ENCODE measurements at regions not wholly inside any gene's neighbourhood (a gene's known extent, or its start where the extent isn't known, plus 50 kb on each side); places are given as distances from the start of the nearest gene placed in this dataset.

DNA sequence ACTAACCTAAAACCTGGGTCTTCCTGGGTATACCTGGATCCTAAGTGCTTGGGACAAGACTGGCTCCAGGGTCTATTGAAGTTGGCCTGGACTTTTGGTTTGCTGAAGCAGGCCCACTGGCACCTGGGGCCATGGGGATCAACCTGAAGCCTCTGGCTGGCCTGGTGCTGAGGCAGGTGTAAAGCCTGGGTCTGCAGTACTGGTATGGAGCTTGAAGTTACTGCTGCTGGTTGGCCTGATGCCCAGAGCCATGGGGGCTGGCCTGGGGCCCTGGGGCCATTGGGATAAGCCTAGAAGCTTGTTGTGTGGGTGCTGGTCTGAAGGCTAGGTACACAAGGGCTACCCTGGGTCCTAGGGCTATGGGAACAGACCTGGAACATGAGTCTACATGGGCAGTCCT, 743.2 kb upstream of the GRIA3 start:
- TF ChIP-seq, protein P1, sequence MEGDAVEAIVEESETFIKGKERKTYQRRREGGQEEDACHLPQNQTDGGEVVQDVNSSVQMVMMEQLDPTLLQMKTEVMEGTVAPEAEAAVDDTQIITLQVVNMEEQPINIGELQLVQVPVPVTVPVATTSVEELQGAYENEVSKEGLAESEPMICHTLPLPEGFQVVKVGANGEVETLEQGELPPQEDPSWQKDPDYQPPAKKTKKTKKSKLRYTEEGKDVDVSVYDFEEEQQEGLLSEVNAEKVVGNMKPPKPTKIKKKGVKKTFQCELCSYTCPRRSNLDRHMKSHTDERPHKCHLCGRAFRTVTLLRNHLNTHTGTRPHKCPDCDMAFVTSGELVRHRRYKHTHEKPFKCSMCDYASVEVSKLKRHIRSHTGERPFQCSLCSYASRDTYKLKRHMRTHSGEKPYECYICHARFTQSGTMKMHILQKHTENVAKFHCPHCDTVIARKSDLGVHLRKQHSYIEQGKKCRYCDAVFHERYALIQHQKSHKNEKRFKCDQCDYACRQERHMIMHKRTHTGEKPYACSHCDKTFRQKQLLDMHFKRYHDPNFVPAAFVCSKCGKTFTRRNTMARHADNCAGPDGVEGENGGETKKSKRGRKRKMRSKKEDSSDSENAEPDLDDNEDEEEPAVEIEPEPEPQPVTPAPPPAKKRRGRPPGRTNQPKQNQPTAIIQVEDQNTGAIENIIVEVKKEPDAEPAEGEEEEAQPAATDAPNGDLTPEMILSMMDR (IDR thresholded peaks at IDR 0.05) = no peak
- no peak for TF ChIP-seq POLR2A (IDR thresholded peaks at IDR 0.05)
